HG03521 (cell line): ENCODE measurements at regions not wholly inside any gene's neighbourhood (a gene's known extent, or its start where the extent isn't known, plus 50 kb on each side); places are given as distances from the start of the nearest gene placed in this dataset.
"Not testable (repeated sequence)": the region's sequence is repeated elsewhere in the genome, so short reads cannot be mapped to it uniquely, and the experiment has no call there.

Experiments
- ATAC-seq: cut with Tn5 transposase; IDR thresholded peaks from one replicate; pipeline ENCODE4 v1.9.1; 2021; ENCODE audit warnings: mild to moderate bottlenecking, moderate library complexity; ENCODE audit not compliant: unreplicated experiment

- no peak for ATAC-seq
These were observed 50.8 kb upstream of the BEND6 start for GRCh38 chr6:56904068-56904467.

GRCh38 chr6:56902641-56903464 lies 52.1 kb upstream of the BEND6 start:
- no peak for ATAC-seq

- ATAC-seq = no peak
These were observed 54.1 kb upstream of the BEND6 start for GRCh38 chr6:56900784-56901183.

- ATAC-seq = no peak
These were observed 55.2 kb upstream of the BEND6 start for GRCh38 chr6:56899753-56900152.

- no peak for ATAC-seq
These were observed 55.6 kb upstream of the BEND6 start for GRCh38 chr6:56899311-56899710.

- no peak for ATAC-seq
These were observed 56.9 kb upstream of the BEND6 start for GRCh38 chr6:56897789-56898529.

GRCh38 chr6:56891754-56892153 lies 63.2 kb upstream of the BEND6 start:
- ATAC-seq = no peak

GRCh38 chr6:56890683-56891429 lies 64.1 kb upstream of the BEND6 start:
- peak; percentile 95 for ATAC-seq

- ATAC-seq = no peak
These were observed 64.8 kb upstream of the BEND6 start for GRCh38 chr6:56890066-56890465.

GRCh38 chr6:56889492-56889891 lies 65.4 kb upstream of the BEND6 start:
- ATAC-seq = no peak

GRCh38 chr6:56888687-56889086 lies 66.2 kb upstream of the BEND6 start:
- no peak for ATAC-seq

GRCh38 chr6:56887086-56887485 lies 67.8 kb upstream of the BEND6 start:
- ATAC-seq = no peak

- ATAC-seq = no peak
These were observed 77.0 kb upstream of the BEND6 start for GRCh38 chr6:56877922-56878321.

- no peak for ATAC-seq
These were observed 78.9 kb upstream of the BEND6 start for GRCh38 chr6:56875961-56876360.

- no peak for ATAC-seq
These were observed 79.4 kb upstream of the BEND6 start for GRCh38 chr6:56875523-56875922.

- ATAC-seq = no peak
These were observed 80.6 kb upstream of the BEND6 start for GRCh38 chr6:56874328-56874727.

GRCh38 chr6:56870053-56870452 lies 84.9 kb upstream of the BEND6 start:
- not testable (repeated sequence) for ATAC-seq

- no peak for ATAC-seq
These were observed 85.6 kb upstream of the BEND6 start for GRCh38 chr6:56869346-56869745.

- ATAC-seq = no peak
These were observed 86.2 kb upstream of the BEND6 start for GRCh38 chr6:56868687-56869086.

- no peak for ATAC-seq
These were observed 87.9 kb upstream of the BEND6 start for GRCh38 chr6:56866917-56867522.
